ENCODE measurements at regions not wholly inside any gene's neighbourhood (a gene's known extent, or its start where the extent isn't known, plus 50 kb on each side); places are given as distances from the start of the nearest gene placed in this dataset.

- TF ChIP-seq YY1 (IDR thresholded peaks at IDR 0.05; ENCODE audit: low read depth, low read length) = no peak
- no peak for TF ChIP-seq ZBTB11 (CRISPR knock-in tag; IDR thresholded peaks at IDR 0.05)
- no peak for TF ChIP-seq CTCF (IDR thresholded peaks at IDR 0.05 in 2 of 3, conservative IDR thresholded peaks at IDR 0.05 in 1 of 3; ENCODE audit: control insufficient read depth in 2 of 3, extremely low read depth in 1 of 3, insufficient read depth in 1 of 3, low read depth in 3 of 3, low read length in 3 of 3)
- no peak for TF ChIP-seq CBX5 (IDR thresholded peaks at IDR 0.05; ENCODE audit: low read depth)
These were observed 164.8 kb downstream of the C11orf87 start for GRCh38 chr11:109586789-109587188.
